ENCODE measurements at regions not wholly inside any gene's neighbourhood (a gene's known extent, or its start where the extent isn't known, plus 50 kb on each side); places are given as distances from the start of the nearest gene placed in this dataset.

DNA sequence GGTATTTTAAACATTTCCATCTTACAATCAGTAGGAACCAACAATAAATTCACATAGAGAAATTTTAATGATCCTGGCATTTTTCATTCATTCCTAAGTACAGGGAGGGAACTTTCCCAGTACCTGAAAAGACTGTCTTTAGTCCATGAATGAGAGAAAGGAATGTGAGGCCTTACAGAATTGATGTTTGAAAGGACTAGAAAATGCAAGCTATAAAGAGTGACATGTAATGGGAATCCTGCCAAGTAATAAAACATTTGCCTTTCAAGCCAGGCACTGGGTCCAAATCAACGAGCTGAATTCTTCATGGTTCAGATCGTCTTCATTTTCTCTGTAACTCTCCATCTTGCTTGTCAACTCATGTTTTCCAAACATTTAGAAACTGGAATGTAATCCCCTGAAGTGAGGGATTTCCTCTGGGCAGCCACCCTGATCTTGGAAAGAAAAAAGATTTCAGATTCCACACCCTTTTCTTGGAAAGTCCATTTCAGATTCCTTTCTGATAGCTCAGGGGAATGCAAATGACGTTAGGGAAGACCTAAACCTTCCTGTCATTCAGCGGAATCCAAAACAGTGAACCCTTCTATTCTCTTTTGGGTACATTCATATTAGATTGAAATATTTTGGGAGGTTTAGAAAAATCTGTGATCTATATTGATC lies 315.8 kb downstream of the SH3GL2 start:
- no peak for DNase-seq

DNA sequence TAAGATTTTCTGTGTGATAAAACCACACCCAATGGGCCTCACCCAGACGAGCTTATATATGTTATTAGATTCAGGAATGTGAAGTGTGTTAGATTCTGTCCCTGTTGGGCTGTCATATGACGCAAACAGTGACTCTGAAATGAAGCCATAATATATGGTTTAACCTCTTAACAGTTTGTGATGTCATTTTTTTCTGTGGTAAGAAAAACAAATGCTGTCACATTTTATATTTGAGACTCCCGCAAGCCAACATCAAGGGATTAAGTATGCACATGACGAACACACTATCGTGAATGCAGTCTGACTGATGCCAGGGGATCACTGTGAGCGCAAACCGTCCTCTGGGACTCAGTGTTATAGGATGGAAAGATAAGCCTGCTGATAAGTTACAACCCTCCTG lies 321.7 kb downstream of the SH3GL2 start:
- no peak for DNase-seq

DNA sequence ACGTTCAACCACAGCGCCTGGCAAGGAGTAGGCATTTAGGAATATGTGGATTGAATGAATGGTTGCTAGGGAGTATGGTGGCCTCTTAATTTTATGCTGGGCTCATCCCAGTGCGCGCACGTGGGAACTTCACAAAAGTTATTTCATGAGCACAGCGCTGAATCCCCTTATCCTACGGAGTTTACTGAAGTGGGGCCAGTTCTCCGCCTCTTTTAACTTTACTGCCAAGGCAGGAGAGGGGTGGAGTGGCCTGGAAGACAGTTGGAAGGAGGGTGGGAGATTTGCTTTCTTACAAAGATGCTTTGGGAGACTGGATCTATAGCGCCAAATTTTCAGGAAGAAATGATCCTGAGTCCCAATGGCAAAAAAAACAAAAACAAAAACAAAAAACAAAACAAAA lies 326.5 kb downstream of the SH3GL2 start:
- no peak for DNase-seq

DNA sequence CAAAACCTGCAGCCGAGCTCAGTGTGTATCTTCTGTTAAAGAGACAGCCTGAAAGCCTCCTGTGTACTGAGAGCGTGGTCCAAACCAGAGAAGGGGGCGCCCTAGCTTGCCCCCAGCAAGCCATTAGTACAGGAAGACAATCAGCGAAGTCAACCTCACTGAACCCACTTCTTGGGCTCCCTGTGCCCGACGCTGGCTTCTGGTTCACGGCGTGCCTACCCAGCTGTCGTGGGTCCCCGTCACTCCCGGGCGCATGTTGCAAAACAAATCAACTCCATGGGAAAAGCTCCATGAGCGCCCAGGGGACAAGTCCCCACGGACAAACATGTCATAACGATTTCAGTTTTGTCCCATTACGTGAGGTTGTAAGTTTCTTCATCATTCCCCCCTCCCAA lies 326.9 kb downstream of the SH3GL2 start:
- DNase-seq, result no peak

DNA sequence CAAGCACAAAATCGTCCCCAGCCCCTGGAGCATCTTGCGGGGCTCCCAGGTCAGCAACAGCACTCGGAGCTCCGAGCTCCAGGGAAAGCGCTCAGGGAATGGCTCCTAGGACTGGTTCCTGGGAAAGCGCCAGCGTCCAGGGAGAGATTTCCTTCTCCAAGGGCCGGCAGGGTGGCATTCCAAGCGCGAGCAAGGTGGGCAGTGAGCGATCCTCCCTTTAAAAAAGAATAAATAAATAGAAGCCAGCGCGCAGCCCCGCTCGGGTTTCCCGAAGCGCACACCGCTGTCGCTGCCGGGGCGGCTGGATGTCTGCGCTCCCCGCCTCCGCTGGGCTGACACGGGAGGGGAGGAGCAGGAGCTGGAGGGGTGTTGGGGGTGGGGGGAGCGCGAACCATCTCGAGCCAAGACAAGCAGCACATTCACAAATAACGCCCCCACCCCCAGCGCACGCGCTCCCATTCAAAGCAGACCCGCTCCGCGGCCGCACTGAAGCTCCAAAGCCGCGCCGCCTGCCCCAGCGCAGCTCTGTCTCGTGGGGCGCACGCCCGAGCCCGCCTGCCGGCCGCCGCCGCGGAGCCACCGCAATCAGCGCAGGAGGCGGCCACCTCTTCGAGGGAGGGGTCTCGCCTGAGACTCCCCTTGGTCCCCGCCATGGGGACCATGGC lies 327.4 kb downstream of the SH3GL2 start:
- DNase-seq, result no peak

DNA sequence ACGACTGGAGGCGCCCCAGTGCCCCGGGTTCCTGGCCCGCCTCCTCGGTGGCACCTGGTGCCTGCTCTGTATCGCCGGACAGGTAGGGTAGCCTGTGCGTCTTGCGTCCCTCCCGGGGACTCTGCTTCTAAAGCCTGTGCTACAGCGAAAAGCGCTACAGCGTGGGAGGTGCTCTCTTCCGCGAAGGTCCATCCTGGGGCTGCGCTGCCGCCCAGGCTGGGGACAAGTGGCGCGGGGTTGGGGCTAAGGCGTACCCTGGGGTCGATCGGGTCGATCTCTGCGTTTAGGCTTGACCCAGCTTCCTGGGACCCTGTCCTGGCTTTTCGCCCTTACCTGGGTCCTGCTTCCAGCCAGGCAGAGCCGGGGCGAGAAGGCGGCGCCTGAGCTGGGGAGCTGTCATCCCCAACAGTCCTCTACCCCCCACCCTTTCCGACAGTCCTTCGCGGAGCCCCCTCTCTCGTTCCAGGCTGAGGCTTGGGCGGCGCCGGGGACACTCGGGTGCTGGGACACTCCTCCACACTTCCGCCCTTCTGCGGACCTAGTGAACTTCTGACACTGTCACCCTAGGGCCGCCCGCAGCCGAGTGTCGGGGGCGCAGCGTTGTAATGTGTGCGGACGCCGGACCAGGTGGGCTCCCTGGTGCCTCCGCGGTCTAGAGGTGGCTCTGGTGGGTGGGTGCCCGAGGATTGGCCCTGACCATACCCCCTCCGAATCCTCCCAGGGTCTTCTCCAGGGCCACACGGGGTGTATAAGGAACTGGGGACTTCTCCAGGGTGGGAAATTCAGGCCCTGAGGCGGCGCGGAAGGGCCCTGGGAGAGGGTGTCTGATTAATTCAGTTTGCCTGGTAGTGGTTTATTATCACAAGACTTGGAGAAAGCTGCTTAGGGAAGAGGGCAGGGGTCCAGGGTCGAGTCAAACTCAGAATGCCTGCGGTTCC lies 328.2 kb downstream of the SH3GL2 start:
- no peak for DNase-seq

DNA sequence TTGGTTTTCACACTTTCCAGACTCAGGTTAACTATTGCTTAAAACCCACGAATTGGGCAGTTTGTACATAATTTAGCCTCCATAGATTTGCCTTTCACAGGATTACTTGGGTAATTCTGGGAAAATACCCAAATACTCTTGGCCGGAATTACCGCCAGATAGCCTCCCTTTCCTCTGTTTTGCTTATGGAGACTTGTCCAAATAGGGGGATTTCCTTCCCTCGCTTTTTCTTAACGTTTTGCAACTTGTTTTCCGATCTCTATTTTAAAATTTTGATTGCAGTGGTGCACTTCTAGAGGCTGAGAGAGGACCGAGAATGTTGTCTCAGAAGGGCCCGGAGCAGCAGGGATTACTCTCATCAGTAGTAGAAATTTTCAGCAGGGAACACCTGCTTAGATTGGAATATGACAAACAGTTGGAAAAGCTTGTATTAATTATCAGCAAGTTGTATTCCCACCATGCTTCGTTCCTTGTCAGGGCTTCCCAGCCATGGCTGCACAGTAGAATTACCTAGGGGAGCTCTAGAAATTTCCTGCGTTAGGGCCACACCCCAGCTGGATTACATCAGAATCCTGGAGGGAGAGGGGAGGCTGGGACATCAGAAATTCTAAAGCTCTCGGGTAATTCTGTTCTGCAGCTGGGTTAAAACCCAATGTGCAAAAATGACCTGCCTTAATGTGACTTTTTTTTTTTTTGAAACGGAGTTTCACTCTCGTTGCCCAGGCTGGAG lies 329.1 kb downstream of the SH3GL2 start:
- no peak for DNase-seq

DNA sequence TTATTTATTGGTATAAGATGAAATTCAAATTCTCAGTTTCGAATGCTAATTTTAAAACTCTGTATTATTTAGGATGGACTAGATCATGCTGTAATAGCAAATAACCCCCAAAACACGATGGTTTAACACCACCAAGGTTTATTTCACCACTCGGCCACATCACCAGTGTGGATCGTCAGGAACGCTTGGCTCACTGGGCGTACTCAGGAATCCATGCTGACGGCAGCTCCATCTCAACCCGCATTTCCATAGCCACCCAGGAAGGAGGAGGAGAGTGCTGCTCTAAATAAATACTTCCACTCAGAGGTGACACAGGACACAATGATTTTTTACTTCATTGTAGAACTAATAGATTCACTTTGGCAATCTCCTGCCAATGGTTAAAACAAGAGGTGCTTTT lies 347.4 kb downstream of the SH3GL2 start:
- no peak for DNase-seq

DNA sequence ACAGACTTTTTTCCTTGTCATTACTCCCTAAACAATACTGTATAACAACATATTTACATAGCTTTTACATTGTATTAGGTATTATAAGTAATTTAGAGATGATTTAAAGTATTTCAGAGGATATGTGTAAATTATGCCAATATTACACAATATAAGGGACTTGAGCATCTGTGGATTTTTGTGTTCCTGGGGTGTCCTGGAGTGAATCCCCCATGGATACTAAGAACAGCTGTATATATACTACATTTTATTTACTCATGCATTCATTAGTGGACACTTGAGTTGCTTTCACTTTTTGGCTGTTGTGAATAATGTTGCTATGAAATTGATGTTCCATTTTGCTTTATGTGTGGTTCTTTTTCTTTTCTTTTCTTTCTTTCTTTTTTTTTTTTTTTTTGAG lies 348.8 kb downstream of the SH3GL2 start:
- no peak for DNase-seq

DNA sequence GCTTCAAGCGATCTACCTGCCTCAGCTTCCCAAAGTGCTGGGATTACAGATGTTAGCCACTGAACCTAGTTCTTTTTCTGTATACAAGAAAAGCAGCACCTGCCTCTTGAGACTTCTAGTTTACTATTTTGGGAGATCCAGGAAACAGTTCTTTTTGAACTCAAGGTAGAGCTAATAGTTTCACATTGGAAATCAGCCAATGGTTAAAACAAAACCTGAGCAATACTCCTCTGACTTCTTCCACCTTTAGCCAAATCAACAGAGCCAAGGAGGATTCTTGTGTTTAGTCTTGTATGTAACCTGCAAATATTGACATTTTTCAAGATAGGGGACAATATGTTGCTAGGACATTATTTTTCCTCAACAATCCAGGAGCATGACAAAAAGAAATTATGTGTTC lies 349.4 kb downstream of the SH3GL2 start:
- no peak for DNase-seq

DNA sequence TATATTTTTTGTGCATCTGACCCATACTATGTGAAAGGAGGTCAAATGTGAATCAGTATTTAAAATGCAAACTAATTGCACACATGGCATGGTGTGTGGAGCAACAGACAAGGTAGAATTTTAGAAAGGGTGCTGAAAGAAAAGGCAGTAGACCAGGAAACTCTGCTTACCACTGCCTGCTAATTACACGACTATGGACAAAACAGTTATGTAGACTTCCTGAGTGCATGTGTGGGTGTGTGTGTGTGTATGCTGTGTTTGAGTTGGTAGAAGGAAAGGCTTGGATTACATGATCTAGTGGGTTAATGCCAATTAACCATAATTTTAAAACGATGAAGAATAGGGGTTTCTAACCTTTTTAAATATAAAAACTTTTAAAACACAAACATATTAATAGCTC lies 349.9 kb downstream of the SH3GL2 start:
- no peak for DNase-seq

DNA sequence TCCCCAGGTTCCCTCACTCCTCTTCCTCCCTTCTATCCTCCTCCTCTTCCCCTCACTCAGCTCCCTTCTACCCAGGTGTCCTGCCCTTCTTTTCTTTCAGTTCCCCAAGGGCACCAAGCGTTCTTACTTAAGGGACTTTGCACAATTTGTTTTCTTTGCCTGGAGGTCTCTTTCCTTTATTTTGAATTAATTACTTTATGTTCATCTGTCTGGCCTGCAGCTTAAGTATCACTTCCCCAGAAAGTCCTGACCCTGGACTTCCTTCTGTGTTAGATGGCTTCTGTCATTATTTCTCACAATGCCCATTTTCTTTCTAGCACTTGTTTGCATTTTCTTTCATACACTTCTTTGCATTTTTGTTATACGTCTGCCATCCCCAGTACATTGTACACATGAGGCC lies 350.6 kb downstream of the SH3GL2 start:
- no peak for DNase-seq

DNA sequence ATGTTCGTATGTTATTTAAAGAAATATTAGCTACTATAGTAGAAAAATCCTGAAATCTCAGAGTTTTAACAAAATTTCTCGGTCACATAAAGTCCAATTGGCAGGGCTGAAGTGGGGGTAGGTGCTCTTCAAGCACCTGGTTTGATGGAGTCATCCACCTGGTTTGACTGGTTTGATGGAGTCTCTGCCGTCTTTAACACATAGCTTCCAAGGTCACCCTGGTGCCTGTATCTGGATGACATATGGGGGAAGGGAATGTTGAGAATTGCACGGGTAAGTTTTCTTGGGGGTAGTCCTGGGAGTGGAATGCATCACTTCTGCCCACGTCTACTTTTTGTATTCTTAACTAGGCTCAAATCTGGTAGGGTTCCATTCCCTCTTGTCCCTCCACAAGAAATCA lies 351.2 kb downstream of the SH3GL2 start:
- DNase-seq, result no peak

DNA sequence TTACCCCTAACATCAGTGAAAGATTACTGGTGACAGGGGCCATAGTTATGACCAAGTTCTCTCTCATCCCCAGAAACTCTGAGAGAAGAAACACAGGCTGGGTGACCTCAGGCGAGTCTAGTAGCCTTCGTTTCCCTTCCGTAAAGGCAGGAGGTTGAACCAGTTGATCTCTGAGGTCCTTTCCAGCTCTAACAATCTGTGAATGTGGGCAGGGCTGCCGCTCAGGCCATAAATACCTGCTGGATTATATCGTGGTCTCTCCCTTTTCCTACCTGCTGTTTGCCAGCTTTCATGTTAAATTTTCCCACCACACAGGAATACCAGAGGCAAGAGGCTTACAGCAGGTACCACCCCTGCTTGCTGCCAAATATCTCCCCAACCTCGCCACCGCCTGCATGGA lies 357.5 kb downstream of the SH3GL2 start:
- DNase-seq, result no peak

DNA sequence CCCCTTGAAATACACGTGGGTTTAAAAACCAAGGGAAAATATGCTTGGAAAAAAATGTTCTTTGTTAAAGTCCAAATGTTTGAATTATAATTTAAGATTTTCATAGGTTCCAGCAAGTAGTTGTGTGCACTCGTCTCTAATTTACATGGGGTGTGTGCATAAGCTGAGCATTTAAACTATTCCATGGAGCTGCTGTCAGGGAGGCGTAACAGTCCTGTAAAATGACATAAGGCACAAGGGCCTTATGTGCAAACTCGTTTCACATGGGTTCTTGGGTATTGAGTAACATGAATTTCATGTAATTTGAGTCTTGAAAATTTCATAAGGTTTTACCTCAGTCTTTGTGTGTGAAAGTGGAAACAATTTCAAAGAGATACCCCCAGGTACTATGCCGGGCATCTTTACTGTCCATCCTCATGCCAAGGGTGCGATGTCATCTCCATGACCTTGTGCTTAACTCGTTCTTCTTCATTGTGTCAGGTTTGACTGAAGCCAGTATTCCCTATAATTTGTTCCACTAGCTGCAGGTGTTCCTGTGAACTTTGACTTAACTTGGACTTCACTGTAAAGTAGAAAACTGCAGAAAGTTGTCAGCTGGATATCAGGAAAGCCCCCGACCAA lies 359.3 kb downstream of the SH3GL2 start:
- DNase-seq, result no peak

DNA sequence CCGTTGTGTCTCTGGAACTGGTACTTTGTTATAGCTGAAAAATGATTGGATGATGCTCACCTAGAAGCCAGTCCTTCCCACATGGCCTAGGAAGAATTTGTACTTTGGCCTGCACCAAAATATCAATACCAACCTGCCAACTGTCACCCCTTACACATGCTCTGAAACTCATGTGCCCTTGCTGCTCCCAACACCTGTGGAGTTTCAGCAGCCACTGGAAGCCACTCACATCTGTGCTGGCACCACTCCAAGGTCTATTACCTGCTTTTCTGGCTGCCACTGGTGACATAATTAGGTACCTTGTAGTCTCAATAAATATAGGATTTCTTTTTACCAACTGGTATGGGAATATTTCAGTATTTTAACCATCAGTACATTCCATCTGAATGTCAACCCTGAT lies 363.6 kb downstream of the SH3GL2 start:
- no peak for DNase-seq

DNA sequence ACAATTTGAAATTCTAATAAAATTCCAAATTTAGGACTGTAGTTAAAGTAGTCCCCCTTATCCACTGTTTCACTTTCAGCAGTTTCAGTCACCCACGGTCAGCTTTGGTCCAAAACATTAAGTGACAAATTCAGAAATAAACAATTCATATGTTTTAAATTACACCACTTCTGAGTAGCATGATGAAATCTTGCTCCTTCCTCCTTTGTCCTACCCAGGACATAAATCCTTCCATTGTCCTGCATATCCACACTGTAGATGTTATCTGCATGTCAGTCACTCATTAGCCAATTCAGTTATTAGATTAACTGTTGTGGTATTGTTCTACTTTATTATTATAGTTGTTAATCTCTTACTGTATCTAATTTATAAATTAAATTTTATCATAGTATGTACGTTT lies 376.5 kb downstream of the SH3GL2 start:
- DNase-seq, result no peak

DNA sequence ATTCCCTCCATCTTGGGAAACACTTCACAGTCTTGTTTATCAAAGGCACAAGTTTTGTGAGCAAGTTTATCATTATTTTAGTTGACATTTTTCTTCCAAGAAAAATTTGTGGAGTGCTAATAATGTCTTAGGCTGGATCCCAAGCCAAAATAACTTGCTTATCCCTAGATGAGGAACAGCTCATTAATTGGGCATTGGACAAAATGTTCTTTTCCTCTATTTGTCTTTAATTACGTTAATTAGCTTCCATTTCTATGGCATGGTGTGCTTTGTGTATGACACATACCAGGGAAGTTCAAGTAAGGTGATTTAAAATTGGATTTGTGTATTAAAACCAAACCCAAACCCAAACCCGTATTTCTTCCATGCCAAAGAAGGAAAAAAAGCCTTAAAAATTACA lies 379.5 kb downstream of the SH3GL2 start:
- no peak for DNase-seq

DNA sequence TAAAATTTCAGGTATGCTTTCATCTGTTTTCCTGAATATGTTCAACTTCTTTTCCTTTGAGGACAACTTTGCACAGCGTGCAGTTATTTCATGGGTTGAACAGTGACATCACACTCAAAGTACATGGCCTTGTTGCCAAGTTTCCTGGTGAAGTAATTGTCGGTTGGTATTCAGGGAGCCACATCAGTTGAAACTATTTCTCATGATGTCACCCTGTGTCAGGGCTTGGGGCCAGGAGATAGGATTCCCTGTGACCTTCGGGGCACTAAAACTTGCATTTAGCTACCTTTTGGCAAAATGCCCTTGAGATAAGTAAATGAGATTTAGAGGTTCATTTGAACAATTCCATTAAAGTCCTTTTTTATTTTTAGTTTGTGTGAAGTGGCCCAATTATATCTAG lies 383.9 kb downstream of the SH3GL2 start:
- DNase-seq, result no peak

DNA sequence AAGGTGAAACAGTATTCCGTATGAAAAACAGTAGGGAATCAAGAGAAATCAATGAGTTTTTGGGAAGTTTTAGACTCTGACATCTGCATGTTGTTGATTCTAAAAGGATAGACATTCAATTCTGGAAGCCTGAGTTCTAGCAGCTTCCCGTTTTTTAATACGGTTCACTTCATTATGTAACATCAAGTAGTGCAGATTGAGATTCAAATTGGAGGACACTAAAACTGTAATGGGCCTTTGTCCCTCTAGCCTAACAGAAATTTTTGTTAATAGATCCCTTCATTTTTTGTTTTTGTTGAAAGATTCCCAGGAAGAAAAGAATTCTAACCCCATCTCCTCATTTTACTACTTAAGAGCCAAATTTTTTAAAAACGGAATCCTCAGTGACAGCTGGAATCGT lies 384.6 kb downstream of the SH3GL2 start:
- no peak for DNase-seq

DNA sequence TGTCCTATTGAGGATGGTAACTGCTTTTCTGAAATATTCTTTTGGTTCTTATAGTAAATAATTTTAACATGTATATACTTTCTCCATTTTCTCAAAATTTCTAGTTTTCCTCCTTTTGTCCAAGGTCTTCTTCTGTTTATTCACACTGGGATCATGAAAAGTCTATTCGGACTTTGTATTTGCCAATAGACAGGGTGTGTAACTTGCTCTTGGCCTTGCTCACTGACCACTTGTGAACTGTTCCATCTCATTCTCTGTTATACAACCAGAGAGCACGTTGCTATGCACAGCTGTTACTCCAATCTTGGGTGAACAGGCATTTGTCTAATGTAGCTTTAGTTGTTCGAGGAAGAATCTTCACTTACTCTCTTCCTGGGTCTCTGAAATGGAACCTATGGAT lies 388.9 kb downstream of the SH3GL2 start:
- DNase-seq, result no peak

DNA sequence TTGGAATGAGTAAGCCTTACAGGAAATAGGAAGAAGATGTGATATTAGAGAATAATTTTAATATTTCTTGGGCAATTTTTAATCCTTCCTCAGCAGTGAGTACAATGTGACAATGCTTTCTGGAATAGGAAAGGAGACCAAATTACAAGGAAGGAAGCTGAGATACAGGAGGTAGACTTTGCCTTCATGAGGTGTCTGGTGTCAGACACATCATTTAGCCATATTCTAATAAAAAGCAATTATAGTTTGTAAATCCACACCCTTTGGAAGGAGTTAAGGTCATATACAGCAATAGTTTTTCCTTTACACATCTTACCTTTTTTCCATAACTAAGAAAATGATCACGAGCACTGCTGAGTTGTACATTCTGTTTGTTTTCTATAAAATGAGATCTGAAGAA lies 390.4 kb downstream of the SH3GL2 start:
- no peak for DNase-seq

DNA sequence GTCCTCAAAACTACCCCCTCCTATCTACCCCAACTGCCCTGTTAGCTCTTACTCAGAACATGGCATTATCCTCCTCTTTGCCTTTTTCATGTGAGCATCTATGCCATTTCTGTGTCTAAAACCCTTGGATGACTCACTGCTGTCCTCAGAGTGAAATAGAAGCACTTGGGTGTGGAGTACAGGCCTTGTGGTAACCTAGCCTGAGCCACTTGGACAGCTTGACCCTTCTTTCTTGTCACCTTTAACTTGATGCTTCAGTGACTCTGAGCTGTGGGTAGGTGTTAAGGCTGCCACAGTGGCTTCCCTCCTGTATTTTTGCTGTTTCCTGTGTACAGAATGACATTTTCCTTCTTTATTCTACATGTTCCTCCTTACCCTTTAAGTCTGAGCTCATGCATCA lies 391.4 kb downstream of the SH3GL2 start:
- DNase-seq, result no peak

Measured in CD4-positive, alpha-beta T cell treated with Interleukin-21 for 1 hour (primary cell).